HG03442 (cell line): ENCODE measurements at regions not wholly inside any gene's neighbourhood (a gene's known extent, or its start where the extent isn't known, plus 50 kb on each side); places are given as distances from the start of the nearest gene placed in this dataset.
"Not testable (repeated sequence)": the region's sequence is repeated elsewhere in the genome, so short reads cannot be mapped to it uniquely, and the experiment has no call there.

ENCODE experiments used
- ATAC-seq: cut with Tn5 transposase; IDR thresholded peaks from one replicate; pipeline ENCODE4 v1.9.1; 2021; ENCODE audit warnings: mild to moderate bottlenecking, moderate library complexity; ENCODE audit not compliant: unreplicated experiment

DNA sequence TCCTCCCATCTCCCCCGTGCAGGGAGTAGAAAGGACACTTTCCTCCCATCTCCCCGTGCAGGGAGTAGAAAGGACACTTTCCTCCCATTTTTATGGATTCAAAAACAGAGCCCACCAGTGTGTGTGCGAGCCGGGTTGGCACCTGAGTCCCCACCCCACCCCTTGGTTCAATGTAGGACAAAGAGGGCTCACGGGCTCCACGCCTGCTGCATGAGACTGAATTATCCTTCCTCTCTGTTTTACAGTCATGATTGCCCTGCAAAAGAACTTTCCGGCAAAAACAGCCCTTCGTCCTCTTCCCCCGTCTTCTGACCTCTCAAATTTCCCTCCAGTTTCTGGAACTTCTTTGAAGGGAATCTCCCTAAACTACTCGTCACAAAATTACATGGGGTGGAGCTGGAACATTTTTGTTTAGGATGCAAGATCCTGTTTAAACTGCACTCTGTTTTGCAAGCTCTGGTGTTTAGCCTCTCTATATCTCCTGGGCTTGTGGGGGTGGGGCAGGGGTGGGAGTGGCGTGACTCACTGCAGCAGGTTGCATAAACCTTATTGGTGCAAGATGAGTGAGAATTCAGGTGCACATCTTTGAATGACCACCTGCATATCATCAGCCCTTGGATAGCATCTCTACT, 99.8 kb downstream of the PSMG1 start:
- no peak for ATAC-seq

DNA sequence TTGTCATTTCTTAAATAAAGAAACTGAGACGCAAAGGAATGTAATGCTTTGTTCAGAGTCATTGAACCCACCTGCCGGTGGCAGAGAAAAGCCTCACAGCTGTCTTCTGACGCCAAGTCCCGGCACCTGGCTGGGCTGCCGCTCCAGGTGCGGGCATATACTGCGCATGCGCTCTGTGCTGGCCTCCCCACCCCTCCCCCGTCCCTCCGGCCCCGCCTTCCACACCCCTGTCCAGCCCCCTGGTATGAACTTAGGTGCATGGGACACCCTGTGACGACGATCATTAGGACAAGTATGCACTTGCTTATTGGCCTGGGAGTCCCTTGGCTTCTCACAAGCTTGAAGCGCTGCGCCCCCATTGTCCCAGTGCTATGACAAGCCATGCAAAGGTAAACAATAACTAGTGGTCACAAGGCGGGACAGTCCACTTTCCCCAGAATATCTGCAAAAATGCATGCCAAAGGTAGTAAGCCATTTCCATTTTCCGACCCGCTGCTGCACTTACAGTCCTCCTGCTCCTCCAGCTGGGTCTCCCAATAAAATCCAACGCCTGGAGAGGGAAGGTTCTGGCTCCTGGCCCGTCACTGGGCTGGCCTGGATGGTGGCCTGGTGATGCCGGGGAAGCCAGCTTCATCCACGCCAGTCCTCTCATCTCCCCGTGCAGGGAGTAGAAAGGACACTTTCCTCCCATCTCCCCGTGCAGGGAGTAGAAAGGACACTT, 100.4 kb downstream of the PSMG1 start:
- no peak for ATAC-seq

DNA sequence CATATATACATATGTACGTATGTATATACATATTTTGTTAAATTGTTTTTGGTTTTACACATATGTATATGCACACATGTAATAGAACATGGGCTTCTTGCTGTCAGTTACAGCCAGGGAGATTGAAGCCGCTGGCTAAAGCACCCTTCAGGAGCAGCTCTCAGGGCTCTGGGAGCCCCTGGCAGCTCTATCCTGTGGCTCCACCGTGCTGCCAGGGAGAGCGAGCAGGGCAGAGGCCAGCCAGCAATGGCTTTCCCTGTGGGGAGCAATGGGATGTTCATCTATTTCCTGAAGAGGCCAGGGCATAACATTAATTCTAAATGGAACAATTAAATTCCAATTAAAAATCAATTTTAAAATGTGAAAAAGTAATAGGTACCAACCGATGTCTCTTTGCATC, 102.9 kb downstream of the PSMG1 start:
- no peak for ATAC-seq

DNA sequence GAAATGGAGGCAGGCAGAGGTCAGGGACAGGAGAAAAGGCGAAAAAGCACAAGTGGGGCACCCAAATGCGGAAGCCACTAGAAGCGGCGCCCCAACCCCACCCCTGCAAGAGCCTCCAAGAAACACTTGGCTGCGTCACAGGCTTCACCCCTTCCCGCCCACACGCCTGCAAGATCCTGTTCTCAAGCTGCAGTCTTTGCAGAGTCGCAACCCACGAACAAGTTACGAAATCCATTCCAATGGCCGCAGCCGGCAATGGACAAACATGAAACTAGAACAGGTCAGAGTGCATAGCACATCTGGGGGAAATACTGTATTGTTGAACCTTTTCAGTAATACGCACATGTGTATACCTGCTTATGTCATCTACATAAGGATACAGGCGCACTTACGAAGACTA, 103.6 kb downstream of the PSMG1 start:
- no peak for ATAC-seq

DNA sequence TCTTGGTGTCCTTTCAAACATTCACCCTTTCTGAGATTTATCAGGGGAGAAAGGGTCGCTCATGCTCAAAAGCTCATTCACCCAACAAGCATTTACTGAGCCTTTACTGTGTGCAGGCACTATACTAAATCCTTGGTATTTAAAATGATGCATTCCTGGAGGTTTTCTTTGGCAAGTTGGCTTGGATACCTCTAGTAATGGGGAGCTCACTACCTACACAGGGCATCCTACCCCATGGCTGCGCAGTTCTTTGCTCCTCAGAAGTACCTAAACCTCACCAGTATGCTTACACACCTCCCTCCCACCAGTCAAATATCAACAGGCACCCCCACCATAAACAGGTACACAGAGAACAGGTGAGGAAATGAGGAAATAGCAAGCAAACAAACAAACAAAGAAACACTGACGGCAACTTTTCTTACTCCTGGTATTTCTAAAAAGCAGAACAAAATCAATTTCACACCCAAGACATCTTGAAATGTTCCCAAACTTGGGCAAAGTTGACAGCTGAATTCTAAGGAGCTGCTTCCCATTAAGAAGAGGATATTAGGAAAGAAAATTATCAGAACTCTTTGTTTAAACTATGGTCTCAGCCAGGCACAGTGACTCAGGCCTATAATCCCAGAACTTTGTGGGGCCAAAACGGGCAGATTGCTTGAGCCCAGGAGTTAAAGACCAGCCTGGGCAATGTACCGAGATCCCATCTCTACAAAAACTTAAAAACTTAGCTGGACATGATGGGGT, 104.8 kb downstream of the PSMG1 start:
- no peak for ATAC-seq

DNA sequence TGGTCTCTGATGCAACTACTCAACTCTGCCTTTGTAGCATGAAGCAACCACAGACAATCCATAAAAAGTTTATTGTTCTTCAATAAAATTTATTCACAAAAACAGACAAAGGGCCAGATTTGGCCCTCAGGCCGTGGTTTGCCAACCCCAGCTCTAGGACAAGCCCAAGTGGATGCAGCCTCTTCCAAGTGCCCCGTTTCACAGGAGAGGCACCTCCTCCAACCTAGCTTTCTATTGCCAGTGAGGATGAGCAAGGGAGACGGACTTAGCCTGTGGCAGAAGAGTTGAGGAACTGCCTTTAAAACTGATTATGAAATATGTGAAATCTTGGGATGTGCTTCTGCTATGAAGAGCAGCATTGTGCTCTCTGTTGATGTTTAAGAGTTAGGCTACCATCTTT, 105.4 kb downstream of the PSMG1 start:
- no peak for ATAC-seq

DNA sequence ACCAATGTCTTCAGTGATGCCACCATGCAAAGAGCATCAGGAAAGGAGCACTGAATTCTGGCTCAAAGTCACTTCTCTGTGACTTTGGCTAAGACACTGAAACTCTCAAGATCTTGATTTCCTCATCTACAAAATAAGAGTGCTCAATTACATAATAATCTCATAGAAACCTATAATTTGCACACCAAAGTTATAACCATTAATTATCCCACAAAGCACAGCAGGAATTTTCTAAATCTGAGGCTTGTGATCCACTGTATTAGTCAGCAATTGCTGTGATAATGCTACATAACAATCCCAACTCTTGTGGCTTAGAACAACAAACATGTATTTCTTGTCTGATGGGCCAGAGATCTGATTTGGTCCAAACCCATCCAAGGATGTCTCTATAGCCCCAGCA, 108.7 kb downstream of the PSMG1 start:
- ATAC-seq: no peak

DNA sequence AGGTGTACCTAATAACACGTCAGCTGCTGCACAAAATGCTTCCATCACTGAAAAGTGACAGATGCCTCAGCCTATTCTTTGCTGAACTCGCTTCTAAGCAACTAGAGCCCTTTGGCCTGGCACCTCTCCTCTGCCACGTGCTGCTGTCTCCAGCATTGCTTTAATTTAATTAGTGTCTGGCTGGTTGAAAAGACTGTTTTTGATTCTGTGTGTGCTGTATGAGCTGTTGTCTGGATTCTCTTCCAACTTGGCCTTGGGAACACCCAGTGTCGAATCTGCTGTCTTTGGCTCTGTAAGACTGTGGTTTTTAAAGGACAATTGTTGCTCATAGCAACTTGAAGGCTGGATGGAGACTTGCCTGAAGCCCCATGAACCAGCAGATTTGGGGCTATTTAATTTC, 109.5 kb downstream of the PSMG1 start:
- ATAC-seq: no peak

DNA sequence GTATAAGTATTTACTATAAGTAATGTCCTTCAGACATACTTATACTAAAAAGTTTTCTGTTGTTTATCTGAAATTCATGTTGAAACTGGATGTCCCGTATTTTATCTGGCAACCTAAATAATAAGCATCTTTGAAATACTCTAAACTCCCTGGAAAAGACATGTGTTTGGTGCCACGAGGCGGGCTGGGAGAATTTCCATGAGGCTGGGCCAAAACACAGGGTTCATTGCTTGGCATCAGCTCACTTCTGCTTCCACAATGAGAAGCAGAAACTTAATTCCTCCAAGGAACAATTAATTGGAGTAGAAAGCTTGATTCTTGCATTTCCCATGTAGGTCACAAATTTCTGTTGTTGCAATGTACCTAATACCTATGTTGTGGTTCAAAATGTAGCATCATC, 110.2 kb downstream of the PSMG1 start:
- ATAC-seq: no peak

DNA sequence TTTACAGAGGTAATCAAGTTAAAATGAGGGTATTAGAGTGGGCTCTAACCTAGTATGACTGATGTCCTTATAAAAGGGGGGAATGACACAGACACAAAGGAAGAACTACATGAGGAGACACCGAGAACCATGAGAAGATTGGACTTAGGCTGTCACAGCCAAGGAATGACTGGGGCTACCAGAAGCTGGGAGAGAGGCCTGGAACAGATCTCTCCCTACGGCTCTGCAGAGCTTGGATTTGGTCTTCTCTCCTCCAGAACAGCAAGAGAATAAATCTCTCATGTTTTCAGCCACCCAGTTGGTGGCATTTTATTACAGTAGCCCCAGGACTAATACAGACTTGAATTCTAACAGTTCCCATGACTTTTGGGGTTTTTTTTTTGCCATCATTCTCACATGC, 110.8 kb downstream of the PSMG1 start:
- no peak for ATAC-seq

DNA sequence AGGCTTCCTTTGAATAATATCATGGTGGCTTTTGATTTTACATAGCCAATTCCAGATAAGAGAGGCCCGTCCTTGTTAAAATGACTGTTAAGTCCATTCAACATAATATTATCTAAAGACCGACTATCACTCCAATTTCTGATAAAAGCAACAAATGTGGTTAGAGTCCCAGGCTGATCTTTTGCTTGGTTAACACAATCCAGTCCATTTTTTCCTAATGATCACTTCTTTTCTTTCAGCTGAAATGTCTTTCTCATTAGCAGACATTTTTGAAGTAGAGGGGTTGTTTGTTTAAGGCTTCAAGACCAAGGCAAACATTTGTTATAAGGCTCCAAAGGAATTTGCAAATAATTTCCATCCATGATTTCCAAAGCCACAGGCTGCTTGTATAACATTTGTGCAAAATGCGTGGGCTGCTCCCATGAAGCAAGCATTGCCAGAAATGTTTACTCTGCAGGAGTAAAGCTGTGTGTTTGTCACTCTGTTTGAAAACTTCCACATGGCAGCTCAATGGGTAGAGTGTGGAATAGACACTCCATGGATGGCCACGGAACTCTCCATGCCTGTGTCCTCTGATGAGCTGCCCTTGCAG, 111.5 kb downstream of the PSMG1 start:
- ATAC-seq: no peak

DNA sequence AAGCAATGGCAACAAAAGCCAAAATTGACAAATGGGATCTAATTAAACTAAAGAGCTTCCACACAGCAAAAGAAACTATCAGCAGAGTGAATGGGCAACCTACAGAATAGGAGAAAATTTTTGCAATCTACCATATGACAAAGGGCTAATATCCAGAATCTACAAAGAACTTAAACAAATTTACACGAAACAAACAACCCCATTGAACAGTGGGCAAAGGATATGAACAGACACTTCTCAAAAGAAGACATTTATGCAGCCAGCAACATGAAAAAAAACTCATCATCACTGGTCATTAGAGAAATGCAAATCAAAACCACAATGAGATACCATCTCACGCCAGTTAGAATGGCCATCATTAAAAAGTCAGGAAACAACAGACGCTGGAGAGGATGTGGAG, 113.4 kb downstream of the PSMG1 start:
- ATAC-seq: not testable (repeated sequence)

DNA sequence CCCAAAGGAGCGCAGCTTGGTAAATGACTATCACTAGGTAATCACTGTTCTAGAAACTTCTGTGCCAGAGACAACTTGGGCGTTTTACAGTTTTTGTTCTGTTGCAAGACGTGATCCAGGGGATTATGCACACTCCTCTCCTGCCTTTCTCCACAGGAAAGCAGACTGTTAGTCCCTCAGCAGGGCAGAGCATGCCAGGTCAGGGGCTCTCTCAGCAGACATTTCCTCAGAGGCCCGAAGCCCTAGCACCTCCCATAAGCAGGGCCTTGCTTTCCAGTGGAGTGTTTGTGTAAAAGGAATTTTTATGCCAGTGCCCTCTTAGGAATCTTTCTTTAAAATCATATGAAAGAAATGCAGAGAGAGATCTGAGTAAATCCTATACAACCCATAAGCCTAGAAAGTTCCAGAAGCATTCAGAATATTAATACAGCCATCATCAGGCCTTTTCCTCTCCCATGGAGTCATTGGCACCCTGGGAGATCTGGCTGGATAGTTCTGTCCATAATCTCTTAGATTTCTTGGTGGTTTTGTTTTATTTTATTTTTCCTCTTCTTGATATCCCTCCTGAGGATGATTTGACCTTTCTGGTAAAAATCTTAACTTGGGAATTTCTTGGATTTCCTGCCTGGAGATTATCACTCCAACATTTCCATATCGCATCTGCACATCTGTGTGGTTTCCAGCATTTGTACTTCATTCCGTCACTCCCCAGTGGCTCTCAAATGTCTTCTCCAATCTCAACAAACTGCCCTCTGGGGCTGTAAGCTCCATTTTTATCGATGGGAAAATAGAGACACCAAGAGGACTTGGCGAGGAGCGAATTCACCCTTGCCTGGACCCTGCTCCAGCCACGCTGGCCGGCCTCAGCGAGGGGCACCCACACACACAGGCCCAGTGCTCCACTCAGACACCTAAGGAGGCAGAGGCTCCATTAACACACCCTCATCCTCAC, 116.1 kb downstream of the PSMG1 start:
- ATAC-seq: no peak

DNA sequence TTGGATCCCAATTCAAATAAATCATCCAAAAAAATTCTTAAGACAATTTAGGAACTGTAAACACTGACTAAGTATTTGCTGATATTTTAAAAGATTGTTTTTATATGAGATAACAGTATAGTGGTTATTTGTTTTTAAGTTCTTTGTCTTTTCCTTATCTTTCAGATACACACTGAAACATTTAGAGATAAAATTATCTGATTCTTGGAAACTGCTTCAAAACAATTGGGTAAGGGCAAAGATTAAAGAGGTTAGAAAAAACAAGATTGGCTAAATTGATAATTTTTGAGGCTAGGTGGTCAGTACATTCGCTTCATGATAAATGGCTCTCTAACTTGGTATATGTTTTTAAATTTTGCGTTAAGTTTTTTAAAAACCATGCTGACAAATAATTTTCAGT, 117.3 kb downstream of the PSMG1 start:
- no peak for ATAC-seq

DNA sequence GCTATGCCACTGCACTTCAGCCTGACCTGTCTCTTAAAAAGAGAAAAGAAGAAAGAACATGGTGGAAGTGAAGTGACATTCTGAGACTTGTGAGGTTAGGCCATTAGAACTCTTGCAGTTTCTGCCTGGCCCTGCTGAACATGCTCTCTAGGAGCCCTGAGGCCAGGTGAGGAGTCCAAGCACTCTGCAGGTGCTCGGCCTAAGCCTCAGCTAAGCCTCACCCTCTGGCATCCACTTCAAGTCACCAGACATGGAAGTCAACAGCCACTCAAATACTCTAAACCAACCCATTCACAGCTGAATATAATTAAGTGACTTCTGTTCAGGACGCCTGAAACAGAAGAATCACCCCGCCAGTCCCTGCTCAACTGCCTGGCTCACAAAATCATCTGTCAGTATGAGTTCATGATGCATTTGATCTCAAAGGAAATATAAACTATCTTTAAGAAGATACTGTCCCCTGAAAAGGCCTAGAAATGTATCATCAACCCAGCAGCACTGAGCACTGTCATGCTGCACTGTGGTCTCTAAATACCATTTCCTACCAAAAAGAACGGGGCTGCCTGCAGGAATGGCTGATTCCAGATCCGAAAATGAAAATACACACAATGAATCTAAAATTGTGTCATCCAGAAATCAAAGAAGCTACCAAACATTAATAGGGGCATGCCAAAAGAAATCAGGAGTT, 118.8 kb downstream of the PSMG1 start:
- no peak for ATAC-seq

DNA sequence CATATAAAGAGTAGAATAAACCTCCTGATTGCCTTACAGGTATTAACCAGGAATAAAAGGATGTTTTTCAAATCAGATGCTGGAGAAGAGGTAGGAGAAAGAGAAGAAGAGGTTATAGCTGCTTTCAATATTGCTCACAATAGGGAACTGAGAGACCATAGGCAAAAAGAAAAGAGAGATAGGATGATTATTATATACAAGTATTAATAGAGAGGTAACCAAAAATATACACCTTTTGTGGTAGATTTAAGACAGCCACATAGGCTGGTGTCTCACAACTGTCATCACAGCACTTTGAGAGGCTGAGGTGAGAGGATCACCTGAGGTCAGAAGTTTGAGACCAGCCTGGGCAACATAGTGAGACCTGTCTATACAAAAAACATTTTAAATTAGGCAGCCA, 119.7 kb downstream of the PSMG1 start:
- no peak for ATAC-seq

DNA sequence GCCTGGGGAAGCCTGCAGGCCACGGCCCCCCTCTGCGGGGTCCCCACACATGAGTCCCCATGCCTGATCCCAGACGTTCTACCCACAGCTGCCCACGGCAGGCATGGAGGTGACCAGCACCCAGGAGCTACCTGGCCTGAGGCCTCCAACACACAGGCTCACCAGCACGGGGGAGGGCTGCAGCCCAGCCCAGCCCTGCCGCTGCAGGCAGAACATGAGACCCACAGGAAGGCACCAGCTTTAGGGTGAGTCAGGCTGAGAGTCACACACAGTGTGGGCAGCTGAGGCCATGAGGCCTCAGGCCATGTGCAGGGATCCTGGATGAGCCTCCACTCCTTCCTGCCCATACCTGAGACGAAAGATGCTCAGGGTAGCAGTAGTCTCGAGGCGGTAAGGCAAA, 121.1 kb downstream of the PSMG1 start:
- ATAC-seq: no peak

DNA sequence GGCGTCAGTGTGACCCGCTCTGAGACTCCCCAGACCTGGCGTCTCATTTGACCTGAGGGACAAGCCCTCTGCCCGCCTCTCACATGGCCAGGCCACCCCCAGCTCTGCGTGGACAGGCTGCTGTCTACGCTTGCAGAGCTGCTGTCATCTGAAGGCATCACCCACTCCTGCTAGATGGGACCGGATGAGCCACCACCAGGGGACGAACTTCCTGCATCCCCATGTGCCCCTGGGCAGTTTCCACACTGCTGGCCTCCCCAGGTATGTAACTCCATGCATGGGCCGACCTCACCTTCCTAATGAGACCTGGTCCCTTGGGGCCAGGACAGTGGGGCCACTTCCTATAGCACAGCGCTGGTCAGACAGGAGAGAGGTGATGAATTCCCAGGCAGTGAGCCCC, 121.5 kb downstream of the PSMG1 start:
- ATAC-seq: no peak

DNA sequence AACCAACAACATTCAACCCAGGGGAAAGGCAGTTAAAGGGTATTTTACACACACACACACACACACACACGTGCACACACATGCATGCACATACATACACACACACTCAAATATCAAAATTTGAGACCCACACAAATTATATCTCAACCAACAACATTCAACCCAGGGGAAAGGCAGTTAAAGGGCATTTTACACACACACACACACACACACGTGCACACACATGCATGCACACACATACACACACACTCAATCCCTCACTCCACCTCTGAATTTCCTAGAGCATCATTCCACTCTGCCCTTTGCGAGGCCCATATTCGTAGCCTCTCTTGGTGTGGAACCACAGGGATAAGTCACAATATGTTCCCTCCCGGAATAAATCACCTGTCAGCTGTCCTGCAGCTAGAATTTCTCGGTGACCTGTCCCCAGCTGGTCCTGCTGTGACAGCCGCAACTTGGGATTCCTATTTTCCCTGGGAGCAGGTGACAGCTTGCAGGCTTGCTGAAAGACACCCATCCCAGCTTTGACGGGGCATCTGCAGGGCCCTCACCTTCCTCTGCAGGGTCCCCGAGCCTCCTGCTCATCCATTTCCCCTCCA, 122.7 kb downstream of the PSMG1 start:
- no peak for ATAC-seq

DNA sequence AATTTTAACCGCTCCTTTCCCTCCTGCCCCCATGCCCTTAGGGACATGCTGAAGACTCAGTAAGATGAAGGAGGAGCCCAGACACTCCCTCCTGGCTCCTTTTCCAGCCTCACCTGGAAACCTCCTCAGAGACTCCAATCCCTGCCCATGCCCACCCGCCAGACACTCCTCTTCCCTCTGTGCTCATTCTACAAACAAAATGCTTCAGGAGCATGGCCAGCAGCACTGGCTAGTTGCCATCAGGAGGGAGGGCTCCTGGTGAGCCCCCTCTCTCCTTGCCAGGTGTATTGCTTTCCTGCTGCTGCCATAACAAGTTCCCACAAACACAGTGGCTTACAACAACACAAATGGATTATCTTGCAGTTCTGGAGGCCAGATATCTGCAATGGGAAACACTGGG, 126.1 kb downstream of the PSMG1 start:
- no peak for ATAC-seq
